ENCODE measurements at regions not wholly inside any gene's neighbourhood (a gene's known extent, or its start where the extent isn't known, plus 50 kb on each side); places are given as distances from the start of the nearest gene placed in this dataset.

DNA sequence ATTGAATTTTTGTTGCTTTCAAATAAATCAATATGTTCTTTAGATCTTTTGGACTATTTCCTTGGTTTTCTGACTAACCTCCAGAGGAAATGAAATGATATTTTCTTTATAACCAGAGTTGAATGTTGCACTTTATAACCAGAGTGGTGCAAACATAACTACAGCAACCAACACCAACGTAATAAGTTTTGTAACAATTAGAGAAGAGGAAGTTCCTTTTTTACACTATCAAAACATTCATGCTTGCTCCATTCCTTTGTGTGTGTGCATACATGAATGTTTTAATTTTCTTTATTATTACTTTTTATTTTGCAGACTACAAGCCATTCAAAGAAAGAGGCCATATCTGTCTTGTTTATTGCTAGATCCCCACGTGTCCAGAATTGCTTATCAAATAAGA is 193.0 kb upstream of the PPP3CA start:
- H3K79me2 ChIP-seq (ENCODE audit: low read length): no peaks in the 10 kb centered on the region
- no peak for DNase-seq
- no peak overlapping the region for H3K4me2 ChIP-seq (ENCODE audit: low read depth, low read length, poor library complexity, severe bottlenecking)
- H3K9me2 ChIP-seq (replicated peaks; ENCODE audit: insufficient read depth, low read length): no peaks in the 10 kb centered on the region
- H4K20me1 ChIP-seq (ENCODE audit: insufficient read depth, low read depth, low read length): no peaks in the 10 kb centered on the region
- no peak overlapping the region for H3K27ac ChIP-seq (ENCODE audit: low read length)
- H3K9ac ChIP-seq (ENCODE audit: low read length): no peak overlapping the region
- H3K36me3 ChIP-seq (ENCODE audit: insufficient read depth, low read length): no peaks in the 10 kb centered on the region
- no peaks in the 10 kb centered on the region for H3K4me1 ChIP-seq (ENCODE audit: low read length)
- no peak overlapping the region for H3K4me3 ChIP-seq (ENCODE audit: low read length)
- no peaks in the 10 kb centered on the region for H3K27me3 ChIP-seq (ENCODE audit: low read length)
- H2AFZ ChIP-seq (ENCODE audit: low read length): no peak overlapping the region
- H3K9me3 ChIP-seq (ENCODE audit: low read length): no peaks in the 10 kb centered on the region

- H3K27me3 ChIP-seq (ENCODE audit: low read length): no peaks in the 10 kb centered on the region
- no peaks in the 10 kb centered on the region for H3K9me3 ChIP-seq (ENCODE audit: low read length)
- H3K9ac ChIP-seq (ENCODE audit: low read length): no peak overlapping the region
- no peak overlapping the region for H3K4me2 ChIP-seq (ENCODE audit: low read depth, low read length, poor library complexity, severe bottlenecking)
- no peaks in the 10 kb centered on the region for H3K4me1 ChIP-seq (ENCODE audit: low read length)
- H3K27ac ChIP-seq (ENCODE audit: low read length): no peak overlapping the region
- no peaks in the 10 kb centered on the region for H3K36me3 ChIP-seq (ENCODE audit: insufficient read depth, low read length)
- no peaks in the 10 kb centered on the region for H3K79me2 ChIP-seq (ENCODE audit: low read length)
- no peak overlapping the region for H2AFZ ChIP-seq (ENCODE audit: low read length)
- H3K4me3 ChIP-seq (ENCODE audit: low read length): no peak overlapping the region
- no peaks in the 10 kb centered on the region for H4K20me1 ChIP-seq (ENCODE audit: insufficient read depth, low read depth, low read length)
- DNase-seq: no peak
- H3K9me2 ChIP-seq (replicated peaks; ENCODE audit: insufficient read depth, low read length): no peaks in the 10 kb centered on the region
Observed at GRCh38 chr4:101528526-101528925, 181.2 kb upstream of the PPP3CA start.

GRCh38 chr4:101527188-101527587 is 179.9 kb upstream of the PPP3CA start:
- no peak overlapping the region for H3K27ac ChIP-seq (ENCODE audit: low read length)
- H3K36me3 ChIP-seq (ENCODE audit: insufficient read depth, low read length): no peaks in the 10 kb centered on the region
- H2AFZ ChIP-seq (ENCODE audit: low read length): no peak overlapping the region
- H3K4me2 ChIP-seq (ENCODE audit: low read depth, low read length, poor library complexity, severe bottlenecking): no peak overlapping the region
- H4K20me1 ChIP-seq (ENCODE audit: insufficient read depth, low read depth, low read length): no peaks in the 10 kb centered on the region
- no peaks in the 10 kb centered on the region for H3K9me2 ChIP-seq (replicated peaks; ENCODE audit: insufficient read depth, low read length)
- H3K9me3 ChIP-seq (ENCODE audit: low read length): no peaks in the 10 kb centered on the region
- DNase-seq: no peak
- no peaks in the 10 kb centered on the region for H3K27me3 ChIP-seq (ENCODE audit: low read length)
- H3K4me1 ChIP-seq (ENCODE audit: low read length): no peaks in the 10 kb centered on the region
- H3K9ac ChIP-seq (ENCODE audit: low read length): no peak overlapping the region
- H3K4me3 ChIP-seq (ENCODE audit: low read length): no peak overlapping the region
- no peaks in the 10 kb centered on the region for H3K79me2 ChIP-seq (ENCODE audit: low read length)

DNA sequence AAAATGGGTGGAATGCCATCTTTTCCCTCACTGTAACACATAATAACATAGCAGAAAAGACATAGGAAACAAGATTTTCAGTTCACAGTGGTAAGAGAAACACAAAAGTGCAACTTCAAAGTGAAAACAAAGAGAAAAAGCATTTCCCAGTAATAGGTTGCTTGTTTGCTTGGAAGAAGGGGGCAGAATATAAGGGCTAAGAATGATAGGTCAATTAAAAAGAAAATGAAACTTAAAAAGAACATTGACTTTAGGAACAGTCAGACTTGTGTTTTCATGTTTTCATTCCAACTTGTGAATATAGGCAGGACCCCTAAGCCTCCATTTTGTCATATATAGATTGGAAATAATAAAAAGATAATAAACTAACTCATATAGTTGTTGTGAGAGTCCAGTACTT is 168.2 kb upstream of the PPP3CA start:
- H3K79me2 ChIP-seq (ENCODE audit: low read length): no peaks in the 10 kb centered on the region
- DNase-seq: no peak
- H3K4me2 ChIP-seq (ENCODE audit: low read depth, low read length, poor library complexity, severe bottlenecking): no peak overlapping the region
- no peaks in the 10 kb centered on the region for H3K36me3 ChIP-seq (ENCODE audit: insufficient read depth, low read length)
- no peak overlapping the region for H3K9ac ChIP-seq (ENCODE audit: low read length)
- no peak overlapping the region for H3K4me3 ChIP-seq (ENCODE audit: low read length)
- no peaks in the 10 kb centered on the region for H3K9me2 ChIP-seq (replicated peaks; ENCODE audit: insufficient read depth, low read length)
- H2AFZ ChIP-seq (ENCODE audit: low read length): no peak overlapping the region
- no peaks in the 10 kb centered on the region for H3K9me3 ChIP-seq (ENCODE audit: low read length)
- no peaks in the 10 kb centered on the region for H3K27me3 ChIP-seq (ENCODE audit: low read length)
- H3K4me1 ChIP-seq (ENCODE audit: low read length): no peaks in the 10 kb centered on the region
- H3K27ac ChIP-seq (ENCODE audit: low read length): no peak overlapping the region
- no peaks in the 10 kb centered on the region for H4K20me1 ChIP-seq (ENCODE audit: insufficient read depth, low read depth, low read length)

DNA sequence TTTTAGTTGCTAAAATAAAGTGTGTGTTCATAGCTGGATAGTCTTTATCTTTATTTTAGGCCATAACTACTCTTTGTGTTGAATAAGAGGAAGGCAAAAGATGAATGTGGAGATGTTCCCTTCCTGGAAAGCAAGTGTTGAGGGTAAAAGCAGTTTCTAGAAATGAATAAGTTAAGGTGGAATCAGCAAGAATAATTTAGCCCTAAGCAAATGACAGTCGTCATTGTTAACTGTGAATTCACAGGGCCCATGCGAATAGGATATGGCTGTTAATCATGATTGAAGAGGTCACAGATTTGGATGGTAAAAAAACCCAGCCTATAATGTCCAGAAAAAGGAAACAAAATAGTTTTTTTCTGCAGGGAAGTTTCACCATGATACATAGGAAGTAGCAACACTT is 167.8 kb upstream of the PPP3CA start:
- Histone ChIP-seq H4K20me1 (ENCODE audit: insufficient read depth, low read depth, low read length) (no peaks in the 10 kb centered on the region), H3K4me1 (ENCODE audit: low read length) (no peaks in the 10 kb centered on the region), H3K36me3 (ENCODE audit: insufficient read depth, low read length) (no peaks in the 10 kb centered on the region), H2AFZ (ENCODE audit: low read length) (no peak overlapping the region), H3K4me2 (ENCODE audit: low read depth, low read length, poor library complexity, severe bottlenecking) (no peak overlapping the region), H3K4me3 (ENCODE audit: low read length) (no peak overlapping the region), H3K27me3 (ENCODE audit: low read length) (no peaks in the 10 kb centered on the region), H3K9me2 (replicated peaks; ENCODE audit: insufficient read depth, low read length) (no peaks in the 10 kb centered on the region), H3K9ac (ENCODE audit: low read length) (no peak overlapping the region), H3K79me2 (ENCODE audit: low read length) (no peaks in the 10 kb centered on the region), H3K9me3 (ENCODE audit: low read length) (no peaks in the 10 kb centered on the region), H3K27ac (ENCODE audit: low read length) (no peak overlapping the region)
- no peak for DNase-seq

GRCh38 chr4:101512416-101512815 is 165.1 kb upstream of the PPP3CA start:
- no peaks in the 10 kb centered on the region for H3K36me3 ChIP-seq (ENCODE audit: insufficient read depth, low read length)
- H2AFZ ChIP-seq (ENCODE audit: low read length): no peak overlapping the region
- H3K27ac ChIP-seq (ENCODE audit: low read length): no peak overlapping the region
- H3K79me2 ChIP-seq (ENCODE audit: low read length): no peaks in the 10 kb centered on the region
- H3K27me3 ChIP-seq (ENCODE audit: low read length): no peaks in the 10 kb centered on the region
- no peaks in the 10 kb centered on the region for H3K9me2 ChIP-seq (replicated peaks; ENCODE audit: insufficient read depth, low read length)
- H3K4me3 ChIP-seq (ENCODE audit: low read length): no peak overlapping the region
- no peaks in the 10 kb centered on the region for H3K4me1 ChIP-seq (ENCODE audit: low read length)
- DNase-seq: no peak
- H3K9me3 ChIP-seq (ENCODE audit: low read length): no peaks in the 10 kb centered on the region
- no peaks in the 10 kb centered on the region for H4K20me1 ChIP-seq (ENCODE audit: insufficient read depth, low read depth, low read length)
- H3K4me2 ChIP-seq (ENCODE audit: low read depth, low read length, poor library complexity, severe bottlenecking): no peak overlapping the region
- no peak overlapping the region for H3K9ac ChIP-seq (ENCODE audit: low read length)

- Histone ChIP-seq H3K9ac (ENCODE audit: low read length) (no peak overlapping the region), H3K9me3 (ENCODE audit: low read length) (no peaks in the 10 kb centered on the region), H3K36me3 (ENCODE audit: insufficient read depth, low read length) (no peaks in the 10 kb centered on the region), H3K27me3 (ENCODE audit: low read length) (no peaks in the 10 kb centered on the region), H3K4me3 (ENCODE audit: low read length) (no peak overlapping the region), H3K79me2 (ENCODE audit: low read length) (no peaks in the 10 kb centered on the region), H2AFZ (ENCODE audit: low read length) (no peak overlapping the region), H3K4me2 (ENCODE audit: low read depth, low read length, poor library complexity, severe bottlenecking) (no peak overlapping the region), H3K9me2 (replicated peaks; ENCODE audit: insufficient read depth, low read length) (no peaks in the 10 kb centered on the region), H4K20me1 (ENCODE audit: insufficient read depth, low read depth, low read length) (no peaks in the 10 kb centered on the region), H3K4me1 (ENCODE audit: low read length) (no peaks in the 10 kb centered on the region), H3K27ac (ENCODE audit: low read length) (no peak overlapping the region)
- DNase-seq: no peak
Observed at GRCh38 chr4:101501421-101501820, 154.1 kb upstream of the PPP3CA start.

- Histone ChIP-seq H3K9me2 (replicated peaks; ENCODE audit: insufficient read depth, low read length) (no peaks in the 10 kb centered on the region), H3K36me3 (ENCODE audit: insufficient read depth, low read length) (no peaks in the 10 kb centered on the region), H3K9me3 (ENCODE audit: low read length) (no peaks in the 10 kb centered on the region), H4K20me1 (ENCODE audit: insufficient read depth, low read depth, low read length) (no peaks in the 10 kb centered on the region), H3K4me3 (ENCODE audit: low read length) (no peak overlapping the region), H3K27ac (ENCODE audit: low read length) (no peak overlapping the region), H2AFZ (ENCODE audit: low read length) (no peak overlapping the region), H3K9ac (ENCODE audit: low read length) (no peak overlapping the region), H3K79me2 (ENCODE audit: low read length) (no peaks in the 10 kb centered on the region), H3K4me2 (ENCODE audit: low read depth, low read length, poor library complexity, severe bottlenecking) (no peak overlapping the region), H3K27me3 (ENCODE audit: low read length) (no peaks in the 10 kb centered on the region), H3K4me1 (ENCODE audit: low read length) (no peaks in the 10 kb centered on the region)
- DNase-seq: no peak
Observed at GRCh38 chr4:101500742-101501141, 153.4 kb upstream of the PPP3CA start.

DNA sequence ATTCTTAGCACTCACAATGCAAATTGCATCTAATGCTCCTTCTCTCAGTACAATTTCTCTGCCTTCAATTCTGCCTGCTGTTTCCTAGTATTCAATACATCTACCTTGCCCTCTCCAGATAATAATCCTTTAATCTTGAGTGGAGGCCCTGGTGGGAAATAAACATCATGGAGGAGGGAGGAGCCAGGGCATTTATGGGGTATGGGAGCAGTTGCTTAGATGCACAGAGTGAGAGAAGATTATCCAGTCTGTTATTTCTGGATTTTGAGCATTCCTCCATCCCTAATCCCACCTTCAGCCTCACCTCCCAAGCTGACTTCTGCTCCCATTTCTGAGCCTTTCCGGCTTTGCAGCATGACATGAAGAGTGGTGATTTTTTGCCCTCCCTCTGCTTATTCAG is 127.9 kb upstream of the PPP3CA start:
- no peak overlapping the region for H3K9ac ChIP-seq (ENCODE audit: low read length)
- H3K27ac ChIP-seq (ENCODE audit: low read length): no peak overlapping the region
- H3K36me3 ChIP-seq (ENCODE audit: insufficient read depth, low read length): no peaks in the 10 kb centered on the region
- DNase-seq: no peak
- no peaks in the 10 kb centered on the region for H4K20me1 ChIP-seq (ENCODE audit: insufficient read depth, low read depth, low read length)
- H3K4me1 ChIP-seq (ENCODE audit: low read length): no peaks in the 10 kb centered on the region
- no peaks in the 10 kb centered on the region for H3K79me2 ChIP-seq (ENCODE audit: low read length)
- H3K4me2 ChIP-seq (ENCODE audit: low read depth, low read length, poor library complexity, severe bottlenecking): no peak overlapping the region
- no peaks in the 10 kb centered on the region for H3K9me2 ChIP-seq (replicated peaks; ENCODE audit: insufficient read depth, low read length)
- H3K9me3 ChIP-seq (ENCODE audit: low read length): no peaks in the 10 kb centered on the region
- H3K27me3 ChIP-seq (ENCODE audit: low read length): no peaks in the 10 kb centered on the region
- no peak overlapping the region for H2AFZ ChIP-seq (ENCODE audit: low read length)
- no peak overlapping the region for H3K4me3 ChIP-seq (ENCODE audit: low read length)
